HEK293 (cell line): ENCODE measurements at regions not wholly inside any gene's neighbourhood (a gene's known extent, or its start where the extent isn't known, plus 50 kb on each side); places are given as distances from the start of the nearest gene placed in this dataset.

Source experiments
- CTCF ChIP-seq: fragments of 450-650 bp; formaldehyde crosslinking; IDR thresholded peaks from 2 replicates; pipeline ENCODE4 v1.5.1; 2016; ENCODE audit warnings: missing biosample characterization, missing genetic modification characterization
- KLF8 ChIP-seq: fragments of 450-650 bp; formaldehyde crosslinking; IDR thresholded peaks from 2 replicates; pipeline ENCODE4 v1.5.1; 2016; ENCODE audit warnings: missing biosample characterization, missing genetic modification characterization
- PRDM1 ChIP-seq: fragments of 450-650 bp; formaldehyde crosslinking; IDR thresholded peaks from 2 replicates; pipeline ENCODE4; 2016; ENCODE audit warnings: missing biosample characterization, missing genetic modification characterization
- TCF7L2 ChIP-seq: IDR thresholded peaks from 2 replicates; pipeline ENCODE4 v1.6.1; 2011; ENCODE audit warnings: low read depth, mild to moderate bottlenecking, inconsistent platforms, low read length, moderate library complexity, borderline replicate concordance
- TSHZ1 ChIP-seq: fragments of 450-650 bp; formaldehyde crosslinking; IDR thresholded peaks from 2 replicates; pipeline ENCODE4 v1.5.1; 2016; ENCODE audit warnings: missing biosample characterization, missing genetic modification characterization, borderline replicate concordance
- ZFP37 ChIP-seq: fragments of 450-650 bp; formaldehyde crosslinking; IDR thresholded peaks from 2 replicates; pipeline ENCODE4 v1.5.1; 2016; ENCODE audit warnings: missing biosample characterization, missing genetic modification characterization
- ZNF175 ChIP-seq: fragments of 450-650 bp; formaldehyde crosslinking; IDR thresholded peaks from 2 replicates; pipeline ENCODE4 v1.5.1; 2016; ENCODE audit warnings: missing biosample characterization, missing genetic modification characterization
- ZNF221 ChIP-seq: fragments of 450-650 bp; formaldehyde crosslinking; IDR thresholded peaks from 2 replicates; pipeline ENCODE4 v1.5.1; 2017; ENCODE audit warnings: missing biosample characterization, missing genetic modification characterization, borderline replicate concordance
- ZNF274 ChIP-seq, 2 experiments: fragments of 200-500 bp in 1 of 2; fragments of 450-650 bp in 1 of 2; sonication (Bioruptor generic) in 1 of 2; formaldehyde crosslinking in 1 of 2; IDR thresholded peaks; 2 replicates each; pipeline versions ENCODE4 v1.5.1 to v1.6.1; 2014 to 2016; ENCODE audit warnings: borderline replicate concordance in 1 of 2, inconsistent platforms in 1 of 2, low read length in 1 of 2, missing biosample characterization in 1 of 2, missing genetic modification characterization in 1 of 2
- ZNF311 ChIP-seq: fragments of 450-650 bp; formaldehyde crosslinking; IDR thresholded peaks from 2 replicates; pipeline ENCODE4 v1.5.1; 2017; ENCODE audit warnings: missing biosample characterization, missing genetic modification characterization, borderline replicate concordance
- ZNF621 ChIP-seq: fragments of 450-650 bp; formaldehyde crosslinking; IDR thresholded peaks from 2 replicates; pipeline ENCODE4 v1.5.1; 2017; ENCODE audit warnings: missing biosample characterization, missing genetic modification characterization

GRCh38 chr12:65646127-65646643, 178.1 kb upstream of the HMGA2 start:
- TF ChIP-seq KLF8, result no peak
- no peak for TF ChIP-seq ZNF621 (tag by site-specific recombination)
- no peak for TF ChIP-seq ZNF274 (IDR thresholded peaks at IDR 0.05; ENCODE audit: low read length)
- TF ChIP-seq ZNF274 (tag by site-specific recombination; IDR thresholded peaks at IDR 0.05; ENCODE audit: borderline replicate concordance), result no peak
- no peak for TF ChIP-seq ZNF311
- TF ChIP-seq TCF7L2, result no peak
- TF ChIP-seq TSHZ1, result no peak
- TF ChIP-seq ZFP37 (tag by site-specific recombination), result no peak
- no peak for TF ChIP-seq CTCF (tag by site-specific recombination)
- no peak for TF ChIP-seq ZNF221 (tag by site-specific recombination)
- TF ChIP-seq PRDM1 (tag by site-specific recombination), result no peak
- TF ChIP-seq ZNF175, result no peak
